Pancreas (tissue), 10 donors: ENCODE measurements at regions not wholly inside any gene's neighbourhood (a gene's known extent, or its start where the extent isn't known, plus 50 kb on each side); places are given as distances from the start of the nearest gene placed in this dataset.
A peak's percentile ranks its signal among the peaks of the same experiment; 100 is the strongest.

ENCODE experiments used
- ATAC-seq, 4 donors: fragments of 200-7000 bp; cut with Tn5 transposase; one replicate each; pipeline versions ENCODE4 v1.8.0 to v1.9.1; 2020; ENCODE audit warnings: mild to moderate bottlenecking in 4 of 4, moderate library complexity in 4 of 4
- DNase-seq, 6 donors: peaks; one replicate each; pipeline ENCODE4 v3.0.0-alpha.2; 2020
- FAIRE-seq: peaks from 2 replicates; lab custom pipeline; 2012; peaks lifted over from hg19 to GRCh38; lab: Jason Lieb, UNC
- H3K27ac ChIP-seq, 4 donors: fragments of 200-600 bp; sonication (generic); 1 replicate in 3 of 4; 2 replicates in 1 of 4; pipeline versions ENCODE4 v1.5.0 to v1.8.0; 2020
- H3K27me3 ChIP-seq, 4 donors: fragments of 200-600 bp; one replicate each; pipeline ENCODE4 v1.8.0; 2021
- H3K36me3 ChIP-seq, 3 donors: fragments of 200-600 bp; sonication (generic) in 1 of 3; one replicate each; pipeline versions ENCODE4 v1.5.0 to v1.8.0; 2020 to 2021
- H3K4me1 ChIP-seq, 3 donors: fragments of 200-600 bp; one replicate each; pipeline ENCODE4 v1.8.0; 2021
- H3K4me3 ChIP-seq, 4 donors: fragments of 200-600 bp; sonication (generic) in 2 of 4; one replicate each; pipeline versions ENCODE4 v1.5.0 to v1.8.0; 2020 to 2021
- H3K9me3 ChIP-seq, 4 donors: fragments of 200-600 bp; one replicate each; pipeline ENCODE4 v1.8.0; 2021
- WGBS, 2 donors: extraction: QIAGEN DNeasy Blood & Tissue Kit; methylation state at CpG; one replicate each; pipeline ENCODE4 v1.1.7; 2013; 5-methylcytosine and 5-hydroxymethylcytosine counted together
- intact Hi-C, 3 donors: fragments of 100-400 bp; cut with DNase I; formaldehyde crosslinking; loops; one replicate each; pipeline versions ENCODE4 v1.11.1 to v1.14.2; 2022
- TF ChIP-seq, protein P1 (sequence below), 4 donors: fragments of 200-600 bp; sonication (generic) in 3 of 4; IDR thresholded peaks; one replicate each; pipeline versions ENCODE4 v1.5.0 to v1.8.0; 2021; ENCODE audit warnings: antibody characterized with exemption in 4 of 4
- donor health status: healthy with polysubstance abuse.
- donor health status: DM: no; HTN: no; CAD: no; lungs with moderate emphysema.
- donor health status: DM: no; HTN: no; CAD: no.
- donor health status: control.
- donor health status: control.
- donor health status: Bipolar disorder and iron deficiency.
- donor health status: DM: yes; HTN: yes; CAD: no.
- donor health status: DM: no; HTN: no; CAD: no.
- donor health status: DM: no; HTN: no; CAD: no.
- donor health status: DM: yes; HTN: yes; CAD: no.

DNA sequence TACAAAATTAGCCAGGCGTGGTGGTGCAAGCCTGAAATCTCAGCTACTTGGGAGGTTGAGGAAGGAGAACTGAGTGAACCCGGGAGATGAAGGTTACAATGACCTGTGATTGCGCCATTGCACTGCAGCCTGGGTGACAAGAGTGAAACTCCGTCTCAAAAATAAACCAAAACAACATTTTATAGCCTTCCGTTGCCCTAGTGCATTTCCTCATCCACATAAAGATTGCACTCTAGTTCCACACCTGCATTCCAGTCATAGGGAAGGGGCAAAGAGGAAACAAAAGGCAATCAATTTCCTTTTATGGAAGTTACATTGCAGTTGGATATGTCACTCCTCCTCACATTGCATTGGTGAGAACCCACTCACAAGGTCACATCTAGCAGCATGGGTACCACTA, 182.7 kb upstream of the ARG1 start:
- no peaks in the 10 kb centered on the region for H3K4me1 ChIP-seq
- 74 to 86% methylated on average over 5 of the region's 5 CpGs for WGBS, 2 donors
- no peak for ATAC-seq
- no peak overlapping the region for H3K27ac ChIP-seq
- no peaks in the 10 kb centered on the region for H3K9me3 ChIP-seq
- no peaks in the 10 kb centered on the region for H3K36me3 ChIP-seq
- TF ChIP-seq, protein P1, sequence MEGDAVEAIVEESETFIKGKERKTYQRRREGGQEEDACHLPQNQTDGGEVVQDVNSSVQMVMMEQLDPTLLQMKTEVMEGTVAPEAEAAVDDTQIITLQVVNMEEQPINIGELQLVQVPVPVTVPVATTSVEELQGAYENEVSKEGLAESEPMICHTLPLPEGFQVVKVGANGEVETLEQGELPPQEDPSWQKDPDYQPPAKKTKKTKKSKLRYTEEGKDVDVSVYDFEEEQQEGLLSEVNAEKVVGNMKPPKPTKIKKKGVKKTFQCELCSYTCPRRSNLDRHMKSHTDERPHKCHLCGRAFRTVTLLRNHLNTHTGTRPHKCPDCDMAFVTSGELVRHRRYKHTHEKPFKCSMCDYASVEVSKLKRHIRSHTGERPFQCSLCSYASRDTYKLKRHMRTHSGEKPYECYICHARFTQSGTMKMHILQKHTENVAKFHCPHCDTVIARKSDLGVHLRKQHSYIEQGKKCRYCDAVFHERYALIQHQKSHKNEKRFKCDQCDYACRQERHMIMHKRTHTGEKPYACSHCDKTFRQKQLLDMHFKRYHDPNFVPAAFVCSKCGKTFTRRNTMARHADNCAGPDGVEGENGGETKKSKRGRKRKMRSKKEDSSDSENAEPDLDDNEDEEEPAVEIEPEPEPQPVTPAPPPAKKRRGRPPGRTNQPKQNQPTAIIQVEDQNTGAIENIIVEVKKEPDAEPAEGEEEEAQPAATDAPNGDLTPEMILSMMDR (IDR thresholded peaks at IDR 0.05), result no peak
- DNase-seq, result no peak
- no peak for FAIRE-seq
- H3K4me3 ChIP-seq, result no peak overlapping the region
- no peaks in the 10 kb centered on the region for H3K27me3 ChIP-seq
- intact Hi-C loops, result no loop called here

DNA sequence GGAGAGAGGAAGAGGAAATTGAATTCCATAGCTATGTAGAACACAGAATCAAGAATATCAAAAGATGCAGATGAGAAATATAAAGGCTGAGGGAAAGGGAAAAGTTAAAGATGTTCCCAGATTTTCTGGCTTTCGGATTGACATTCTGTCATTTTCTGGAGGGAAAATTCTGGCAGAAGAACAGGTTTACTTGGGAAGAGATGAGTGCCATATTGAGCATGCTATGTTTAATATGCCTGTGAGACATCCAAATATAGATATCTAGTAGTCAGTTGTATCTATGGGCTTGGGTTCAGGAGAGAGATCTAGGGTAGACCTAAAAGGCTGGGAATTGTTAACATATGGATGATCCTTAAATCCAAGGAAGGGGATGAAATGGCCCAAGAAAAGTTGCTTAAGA, 181.9 kb upstream of the ARG1 start:
- Histone ChIP-seq H3K27me3 (no peaks in the 10 kb centered on the region), H3K36me3 (no peaks in the 10 kb centered on the region), H3K9me3 (no peaks in the 10 kb centered on the region), H3K27ac (no peak overlapping the region), H3K4me1 (no peaks in the 10 kb centered on the region), H3K4me3 (no peak overlapping the region)
- no peak for ATAC-seq
- FAIRE-seq, result no peak
- no peak for DNase-seq
- WGBS, 2 donors, result 71 to 83% methylated on average over 1 of the region's 1 CpG
- TF ChIP-seq, protein P1 (IDR thresholded peaks at IDR 0.05), result no peak
- intact Hi-C loops, result no loop called here

DNA sequence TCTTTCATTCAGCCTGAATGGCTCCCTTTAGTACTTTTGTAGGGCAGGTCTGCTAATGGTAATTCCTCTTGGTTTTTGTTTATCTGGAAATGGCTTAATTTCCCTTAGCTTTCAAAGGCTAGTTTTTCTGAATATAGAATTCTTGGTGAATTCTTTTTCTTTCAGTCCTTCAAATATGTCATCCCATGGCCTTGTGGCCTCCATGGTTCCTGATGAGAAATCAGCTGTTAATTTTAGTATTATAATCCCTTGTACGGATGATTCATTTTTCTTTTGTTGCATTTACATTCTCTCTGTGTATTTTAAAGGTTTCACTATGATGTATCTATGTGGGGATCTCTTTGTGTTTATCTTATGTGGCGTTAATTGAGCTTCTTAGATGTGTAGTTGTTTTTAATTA, 179.6 kb upstream of the ARG1 start:
- ATAC-seq (no peak), FAIRE-seq (no peak)
- intact Hi-C loops, result no loop called here

DNA sequence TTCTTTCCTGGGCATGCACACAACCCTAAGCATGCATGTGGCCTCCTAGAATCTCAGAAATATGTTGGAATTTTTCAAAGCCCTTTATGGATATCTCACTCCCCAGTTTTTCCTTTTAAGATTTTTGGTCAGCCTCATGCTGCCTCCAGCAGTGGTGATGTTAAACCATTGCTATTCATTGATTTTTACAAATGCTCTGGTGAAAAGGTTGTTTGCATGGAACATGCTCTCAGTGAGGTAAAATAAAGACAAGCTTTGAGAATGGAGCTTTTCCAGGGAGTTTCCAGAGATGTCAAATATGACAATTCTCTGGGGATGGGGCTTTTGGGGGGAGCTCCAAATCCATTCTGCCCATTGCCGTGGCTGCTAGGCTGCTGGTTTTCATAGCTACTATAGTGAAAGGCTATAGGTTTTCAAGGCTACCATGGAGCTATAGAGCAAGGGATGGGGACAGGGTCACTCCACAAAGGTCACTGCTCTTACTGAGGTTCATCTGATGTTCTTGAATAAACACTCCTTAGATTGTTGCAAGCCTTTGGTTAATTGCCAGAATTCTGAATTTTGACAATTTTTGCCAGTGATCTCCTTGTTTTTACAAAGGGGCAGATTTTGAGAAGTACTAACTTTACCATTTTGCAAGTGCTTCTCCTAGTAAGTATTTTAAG, 178.1 kb upstream of the ARG1 start:
- intact Hi-C loops, result no loop called here
- H3K9me3 ChIP-seq, result no peaks in the 10 kb centered on the region
- H3K36me3 ChIP-seq, result no peaks in the 10 kb centered on the region
- peak overlapping the region in 2 of 4 donors; percentile 33 to 67 for H3K27ac ChIP-seq
- WGBS, 2 donors, result 32 to 42% methylated on average over 1 of the region's 1 CpG
- TF ChIP-seq, protein P1 (IDR thresholded peaks at IDR 0.05), result no peak
- FAIRE-seq (no peak), DNase-seq (no peak), ATAC-seq (peak in 2 of 4 donors; percentile 61 to 66)
- H3K4me3 ChIP-seq, result no peak overlapping the region
- H3K27me3 ChIP-seq, result no peaks in the 10 kb centered on the region
- peaks cover 0 to 6% (median 0%) of the 10 kb centered on the region in 3 donors for H3K4me1 ChIP-seq

More for the DNA sequence above, 179.6 kb upstream of the ARG1 start:
- TF ChIP-seq, protein P1 (IDR thresholded peaks at IDR 0.05), result no peak
- no peak for DNase-seq
- 83 to 87% methylated on average over 2 of the region's 2 CpGs for WGBS, 2 donors
- Histone ChIP-seq H3K27ac (no peak overlapping the region), H3K27me3 (no peaks in the 10 kb centered on the region), H3K36me3 (no peaks in the 10 kb centered on the region), H3K9me3 (no peaks in the 10 kb centered on the region), H3K4me3 (no peak overlapping the region), H3K4me1 (no peaks in the 10 kb centered on the region)

DNA sequence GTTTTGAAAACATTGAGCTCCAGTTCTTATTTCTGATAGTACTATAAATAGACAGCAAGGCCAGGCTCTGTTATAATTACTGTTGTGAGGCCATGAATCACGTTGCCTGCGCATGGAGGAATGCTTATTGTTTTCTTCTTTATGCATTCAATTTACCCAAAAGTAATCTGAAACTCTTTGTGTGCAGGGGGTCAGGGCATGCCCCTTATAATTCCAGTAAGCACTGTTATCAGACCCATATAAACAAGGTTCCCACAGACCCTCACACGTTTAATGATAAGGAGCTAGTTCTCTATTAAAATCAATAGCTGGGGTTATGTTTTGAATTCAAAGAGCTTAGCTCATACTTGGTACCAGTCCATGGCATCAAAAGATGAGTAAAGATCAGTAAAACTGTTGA, 174.8 kb upstream of the ARG1 start:
- H3K36me3 ChIP-seq, result no peaks in the 10 kb centered on the region
- H3K9me3 ChIP-seq, result no peaks in the 10 kb centered on the region
- H3K4me3 ChIP-seq, result no peak overlapping the region
- intact Hi-C loops, result no loop called here
- no peaks in the 10 kb centered on the region for H3K27me3 ChIP-seq
- TF ChIP-seq, protein P1 (IDR thresholded peaks at IDR 0.05), result no peak
- DNase-seq (peak in 3 of 6 donors; percentile 21 to 43 (median 29)), FAIRE-seq (no peak), ATAC-seq (peak; percentile 52 to 89 (median 76))
- 20 to 30% methylated on average over 3 of the region's 3 CpGs for WGBS, 2 donors
- peaks cover 0 to 6% (median 0%) of the 10 kb centered on the region in 3 donors for H3K4me1 ChIP-seq
- H3K27ac ChIP-seq, result peak overlapping the region in 2 of 4 donors; percentile 22 to 67
